Neural cell (in vitro differentiated cells): ENCODE measurements at regions not wholly inside any gene's neighbourhood (a gene's known extent, or its start where the extent isn't known, plus 50 kb on each side); places are given as distances from the start of the nearest gene placed in this dataset.

ENCODE experiments used
- H2AFZ ChIP-seq: fragments of 200-600, 300-800 bp; sonication (generic), shearing (Covaris generic); 2 replicates; pipeline ENCODE4 v1.6.0; 2014; ENCODE audit warnings: low read depth, mild to moderate bottlenecking, antibody characterized with exemption, low read length, moderate library complexity
- H3F3A ChIP-seq: fragments of 200-600 bp; shearing (Covaris generic); 2 replicates; pipeline ENCODE4 v1.6.1; 2016; ENCODE audit warnings: mild to moderate bottlenecking, moderate library complexity, mixed read lengths, antibody characterized with exemption, low read length; ENCODE audit not compliant: insufficient read depth, poor library complexity, severe bottlenecking
- H3K27ac ChIP-seq: fragments of 200-600, 300-800 bp; sonication (generic), shearing (Covaris generic); 2 replicates; pipeline ENCODE4 v1.5.1; 2014; ENCODE audit warnings: mild to moderate bottlenecking, low read length, moderate library complexity
- H3K27me3 ChIP-seq: fragments of 300-800, 200-600 bp; sonication (generic), shearing (Covaris generic); 2 replicates; pipeline ENCODE4 v1.6.0; 2014; ENCODE audit warnings: mild to moderate bottlenecking, low read depth, low read length, moderate library complexity; ENCODE audit not compliant: insufficient read depth
- H3K36me3 ChIP-seq: fragments of 300-800, 200-600 bp; sonication (generic), shearing (Covaris generic); 2 replicates; pipeline ENCODE4 v1.5.1; 2014; ENCODE audit warnings: mild to moderate bottlenecking, antibody characterized with exemption, low read length, moderate library complexity; ENCODE audit not compliant: insufficient read depth
- H3K4me2 ChIP-seq: fragments of 300-800, 200-600 bp; sonication (generic), shearing (Covaris generic); 2 replicates; pipeline ENCODE4 v1.6.0; 2014; ENCODE audit warnings: mild to moderate bottlenecking, low read length
- H3K4me3 ChIP-seq: fragments of 300-800, 200-600 bp; sonication (generic), shearing (Covaris generic); 2 replicates; pipeline ENCODE4 v1.5.1; 2014; ENCODE audit warnings: mild to moderate bottlenecking, low read length, moderate library complexity
- H3K79me2 ChIP-seq: fragments of 200-600 bp; shearing (Covaris generic); replicated peaks from 2 replicates; pipeline ENCODE4 v1.6.0; 2014; ENCODE audit warnings: mild to moderate bottlenecking, low read length, moderate library complexity; ENCODE audit not compliant: insufficient read depth
- H3K9ac ChIP-seq: fragments of 300-800, 200-600 bp; sonication (generic), shearing (Covaris generic); 2 replicates; pipeline ENCODE4 v1.6.1; 2016; ENCODE audit warnings: mild to moderate bottlenecking, low read length, mixed read lengths
- H3K9me2 ChIP-seq: fragments of 200-600 bp; shearing (Covaris generic); 2 replicates; pipeline ENCODE4 v1.6.1; 2016; ENCODE audit warnings: mild to moderate bottlenecking, low read length, mixed read lengths; ENCODE audit not compliant: insufficient read depth
- H3K9me3 ChIP-seq: fragments of 200-600, 300-800 bp; sonication (generic), shearing (Covaris generic); 2 replicates; pipeline ENCODE4 v1.6.1; 2016; ENCODE audit warnings: mild to moderate bottlenecking, mixed run types, low read length, moderate library complexity, mixed read lengths
- H4K20me1 ChIP-seq: fragments of 200-600 bp; shearing (Covaris generic); 2 replicates; pipeline ENCODE4 v1.6.1; 2016; ENCODE audit warnings: mild to moderate bottlenecking, mixed run types; ENCODE audit not compliant: insufficient read depth
- CTCF ChIP-seq: fragments of 450-650 bp; IDR thresholded peaks from 2 replicates; pipeline ENCODE4 v1.5.1; 2014; ENCODE audit warnings: antibody characterized with exemption, mild to moderate bottlenecking, moderate library complexity; ENCODE audit not compliant: poor library complexity, severe bottlenecking
- EP300 ChIP-seq: fragments of 450-650 bp; conservative IDR thresholded peaks from 2 replicates; pipeline ENCODE4 v1.6.1; 2014; ENCODE audit warnings: antibody characterized with exemption, mild to moderate bottlenecking, moderate library complexity; ENCODE audit not compliant: poor library complexity, severe bottlenecking
- EZH2 ChIP-seq: fragments of 200-600, 300-800 bp; shearing (Covaris generic), sonication (generic); IDR thresholded peaks from 2 replicates; pipeline ENCODE4 v1.6.1; 2014; ENCODE audit warnings: antibody characterized with exemption, low read length, borderline replicate concordance, mild to moderate bottlenecking; ENCODE audit not compliant: insufficient read depth, poor library complexity, severe bottlenecking
- MXI1 ChIP-seq: fragments of 450-650 bp; conservative IDR thresholded peaks from 2 replicates; pipeline ENCODE4 v1.6.1; 2014; ENCODE audit warnings: antibody characterized with exemption, mild to moderate bottlenecking; ENCODE audit not compliant: poor library complexity, severe bottlenecking
- POLR2AphosphoS5 ChIP-seq: IDR thresholded peaks from 2 replicates; pipeline ENCODE4 v1.6.1; 2012
- RAD21 ChIP-seq: fragments of 450-650 bp; conservative IDR thresholded peaks from 2 replicates; pipeline ENCODE4 v1.6.1; 2014; ENCODE audit warnings: antibody characterized with exemption, mild to moderate bottlenecking, moderate library complexity
- REST ChIP-seq: IDR thresholded peaks from 2 replicates; pipeline ENCODE4 v1.6.1; 2012; ENCODE audit warnings: borderline replicate concordance
- SMC3 ChIP-seq: fragments of 450-650 bp; conservative IDR thresholded peaks from 2 replicates; pipeline ENCODE4 v1.6.1; 2014; ENCODE audit warnings: antibody characterized with exemption, mild to moderate bottlenecking, moderate library complexity; ENCODE audit not compliant: poor library complexity
- TAF1 ChIP-seq: IDR thresholded peaks from 2 replicates; pipeline ENCODE4 v1.6.1; 2012; ENCODE audit warnings: low read depth

GRCh38 chr3:139291276-139292051, 52.4 kb upstream of the MRPS22 start:
- H3F3A ChIP-seq, result no peaks in the 10 kb centered on the region
- no peaks in the 10 kb centered on the region for H3K79me2 ChIP-seq
- H3K9me2 ChIP-seq, result no peaks in the 10 kb centered on the region
- H3K27me3 ChIP-seq, result no peaks in the 10 kb centered on the region
- H3K4me2 ChIP-seq, result no peak overlapping the region
- no peaks in the 10 kb centered on the region for H3K9me3 ChIP-seq
- H2AFZ ChIP-seq, result no peak overlapping the region
- H3K27ac ChIP-seq, result no peak overlapping the region
- no peaks in the 10 kb centered on the region for H4K20me1 ChIP-seq
- no peaks in the 10 kb centered on the region for H3K36me3 ChIP-seq
- no peak overlapping the region for H3K9ac ChIP-seq
- H3K4me3 ChIP-seq, result no peak overlapping the region
- TF ChIP-seq MXI1, result no peak
- TF ChIP-seq TAF1, result no peak
- TF ChIP-seq EP300, result no peak
- no peak for TF ChIP-seq RAD21
- no peak for TF ChIP-seq REST
- TF ChIP-seq EZH2, result no peak

- no peaks in the 10 kb centered on the region for H3F3A ChIP-seq
- no peak overlapping the region for H3K27ac ChIP-seq
- H3K4me2 ChIP-seq, result no peak overlapping the region
- H2AFZ ChIP-seq, result no peak overlapping the region
- TF ChIP-seq RAD21, result no peak
- TF ChIP-seq REST, result no peak
- no peak for TF ChIP-seq SMC3
- TF ChIP-seq EP300, result no peak
- no peak for TF ChIP-seq EZH2
- TF ChIP-seq TAF1, result no peak
- TF ChIP-seq CTCF, result no peak
- no peak for TF ChIP-seq MXI1
- TF ChIP-seq POLR2AphosphoS5, result no peak
- H3K9me2 ChIP-seq, result no peaks in the 10 kb centered on the region
- no peaks in the 10 kb centered on the region for H3K36me3 ChIP-seq
- H3K9me3 ChIP-seq, result no peaks in the 10 kb centered on the region
- no peak overlapping the region for H3K9ac ChIP-seq
- no peaks in the 10 kb centered on the region for H3K79me2 ChIP-seq
- no peaks in the 10 kb centered on the region for H3K27me3 ChIP-seq
- no peaks in the 10 kb centered on the region for H4K20me1 ChIP-seq
- H3K4me3 ChIP-seq, result no peak overlapping the region
Observed at GRCh38 chr3:139292192-139292591, 51.6 kb upstream of the MRPS22 start.
